GM19035 (cell line): ENCODE measurements at regions not wholly inside any gene's neighbourhood (a gene's known extent, or its start where the extent isn't known, plus 50 kb on each side); places are given as distances from the start of the nearest gene placed in this dataset.

Source experiments
- ATAC-seq: cut with Tn5 transposase; IDR thresholded peaks from one replicate; pipeline ENCODE4 v1.9.1; 2021; ENCODE audit not compliant: unreplicated experiment

GRCh38 chr21:40901691-40902090, 54.7 kb upstream of the DSCAM start:
- no peak for ATAC-seq

- no peak for ATAC-seq
These were observed 55.3 kb upstream of the DSCAM start for GRCh38 chr21:40902299-40902698.

DNA sequence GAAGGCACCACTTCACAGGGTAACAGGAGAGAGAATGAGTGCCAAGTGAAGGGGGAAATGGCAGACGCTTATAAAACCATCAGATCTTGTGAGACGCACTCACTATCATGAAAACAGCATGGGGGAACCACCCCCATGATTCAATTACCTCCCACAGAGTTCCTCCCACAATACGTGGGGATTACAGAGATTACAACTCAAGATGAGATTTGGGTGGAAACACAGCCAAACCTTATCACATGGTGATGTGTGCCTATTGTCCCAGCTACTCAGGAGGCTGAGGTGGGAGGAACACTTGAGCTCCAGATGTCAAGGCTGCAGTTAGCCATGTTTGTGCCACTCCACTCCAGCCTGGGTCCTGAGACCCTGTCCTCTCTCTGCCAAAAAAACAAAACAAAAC, 56.0 kb upstream of the DSCAM start:
- no peak for ATAC-seq

GRCh38 chr21:40905251-40905650, 58.3 kb upstream of the DSCAM start:
- no peak for ATAC-seq

DNA sequence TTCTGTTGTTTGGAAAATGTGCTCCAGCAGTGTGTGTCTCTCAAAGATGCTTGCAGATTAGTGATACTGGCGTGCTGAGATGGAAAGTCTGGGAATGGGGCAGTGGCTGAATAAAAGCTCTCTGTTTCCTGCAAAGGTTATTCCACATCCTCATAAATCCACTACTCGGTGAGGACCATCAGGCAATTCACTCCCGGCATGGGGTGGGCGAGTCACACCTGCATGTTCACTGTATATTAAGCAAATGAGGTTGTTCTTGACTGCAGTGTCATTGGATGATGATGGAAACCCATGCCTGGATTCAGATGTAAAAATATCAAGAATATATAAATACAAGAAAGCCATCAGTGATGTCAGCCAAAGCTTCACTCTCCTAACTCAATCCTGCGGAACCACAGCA, 65.4 kb upstream of the DSCAM start:
- ATAC-seq, result no peak

DNA sequence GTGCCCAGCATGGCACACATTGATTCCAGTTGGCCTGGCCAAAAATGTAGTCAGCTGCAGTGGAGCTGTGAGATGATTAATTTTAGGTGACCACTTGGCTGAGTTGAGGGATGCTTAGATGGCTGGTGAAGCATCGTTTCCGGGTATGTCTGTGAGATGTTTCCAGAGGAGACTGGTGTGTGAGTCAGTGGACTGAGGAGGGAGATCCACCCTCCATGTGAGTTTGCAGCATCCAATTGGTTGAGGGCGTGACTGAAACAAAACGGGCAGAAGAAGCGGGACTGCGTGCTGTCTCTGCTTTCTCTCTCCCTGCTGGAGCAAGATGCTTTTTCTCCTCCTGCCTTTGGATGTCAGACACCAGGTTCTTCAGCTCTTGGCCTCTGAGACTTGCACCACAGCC, 68.2 kb upstream of the DSCAM start:
- no peak for ATAC-seq

GRCh38 chr21:40923407-40923806, 76.4 kb upstream of the DSCAM start:
- ATAC-seq, result no peak

DNA sequence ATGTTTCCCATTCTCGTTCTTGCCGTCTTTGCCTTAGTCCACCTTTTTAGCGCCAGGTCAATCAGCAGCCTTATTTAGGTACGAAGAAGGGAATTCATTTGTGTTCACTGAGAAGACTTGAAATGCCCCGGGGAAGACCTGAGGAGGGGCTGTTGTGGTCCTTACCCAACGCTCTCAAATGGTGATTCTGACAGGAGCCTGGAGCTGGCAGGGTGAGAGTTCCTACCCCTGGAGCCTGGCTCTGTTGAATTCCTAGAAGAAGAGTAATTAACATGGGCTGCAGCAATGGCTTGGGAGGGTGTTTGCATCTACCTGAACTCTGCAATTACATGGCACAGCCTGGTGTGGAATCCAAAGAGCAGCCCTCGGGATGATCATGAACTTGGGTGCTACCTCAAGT, 76.9 kb upstream of the DSCAM start:
- ATAC-seq, result no peak

DNA sequence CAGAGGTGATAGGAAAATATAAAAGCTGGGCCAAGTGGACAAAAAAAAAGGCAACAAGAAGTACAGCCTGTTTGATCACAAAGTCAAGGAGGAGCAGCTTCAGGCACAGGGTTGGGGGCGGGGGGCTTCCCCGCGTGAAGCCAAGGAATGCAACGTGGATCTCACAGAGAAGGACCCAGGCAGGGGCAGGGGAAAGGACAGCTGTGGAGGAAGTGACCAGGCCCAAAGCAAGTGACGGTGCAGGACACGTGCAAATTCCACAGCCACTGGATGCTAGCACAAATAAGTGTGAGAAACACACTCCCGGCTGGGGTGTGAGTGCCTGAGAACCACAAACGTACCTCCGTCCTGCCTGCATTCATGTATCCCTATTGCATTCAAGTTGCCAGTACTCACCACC, 77.7 kb upstream of the DSCAM start:
- no peak for ATAC-seq

GRCh38 chr21:40926238-40926637, 79.3 kb upstream of the DSCAM start:
- no peak for ATAC-seq

DNA sequence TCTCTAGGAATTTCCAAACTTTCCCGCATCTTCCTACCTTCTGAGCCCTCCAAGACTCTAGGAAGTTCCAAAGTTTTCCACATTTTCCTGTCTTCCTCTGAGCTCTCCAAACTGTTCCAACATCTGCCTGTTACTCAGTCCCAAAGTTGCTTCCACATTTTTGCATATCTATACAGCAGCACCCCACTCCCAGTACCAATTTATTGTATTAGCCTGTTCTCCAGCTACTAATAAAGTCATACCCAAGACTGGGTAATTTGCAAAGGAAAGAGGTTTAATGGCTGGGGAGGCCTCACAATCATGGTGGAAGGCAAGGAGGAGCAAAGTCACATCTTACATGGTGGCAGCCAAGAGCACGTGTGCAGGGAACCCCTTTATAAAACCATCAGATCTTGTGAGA, 82.9 kb upstream of the DSCAM start:
- ATAC-seq, result no peak

GRCh38 chr21:40931197-40931596, 84.2 kb upstream of the DSCAM start:
- no peak for ATAC-seq

GRCh38 chr21:40936178-40936577, 89.2 kb upstream of the DSCAM start:
- ATAC-seq, result no peak

GRCh38 chr21:40936771-40937261, 89.9 kb upstream of the DSCAM start:
- ATAC-seq, result no peak

DNA sequence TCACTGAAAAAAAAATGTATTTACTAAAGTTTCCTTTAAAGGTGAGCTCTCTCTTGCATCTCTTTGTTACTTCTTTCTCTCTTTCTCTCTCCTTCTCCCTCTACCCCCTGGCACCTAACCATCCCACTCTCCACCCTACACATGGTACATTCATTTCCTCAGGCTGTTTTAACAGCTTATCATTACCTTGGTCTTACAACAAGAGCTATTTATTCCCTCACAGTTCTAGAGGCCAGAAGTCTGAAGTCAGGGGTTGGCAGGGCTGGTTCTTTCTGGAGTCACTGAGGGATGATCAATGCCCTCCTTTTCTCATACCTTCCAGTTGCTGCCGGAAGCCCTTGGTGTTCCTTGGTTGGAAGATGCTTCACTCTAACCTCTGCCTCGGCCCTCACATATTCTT, 91.1 kb upstream of the DSCAM start:
- no peak for ATAC-seq

DNA sequence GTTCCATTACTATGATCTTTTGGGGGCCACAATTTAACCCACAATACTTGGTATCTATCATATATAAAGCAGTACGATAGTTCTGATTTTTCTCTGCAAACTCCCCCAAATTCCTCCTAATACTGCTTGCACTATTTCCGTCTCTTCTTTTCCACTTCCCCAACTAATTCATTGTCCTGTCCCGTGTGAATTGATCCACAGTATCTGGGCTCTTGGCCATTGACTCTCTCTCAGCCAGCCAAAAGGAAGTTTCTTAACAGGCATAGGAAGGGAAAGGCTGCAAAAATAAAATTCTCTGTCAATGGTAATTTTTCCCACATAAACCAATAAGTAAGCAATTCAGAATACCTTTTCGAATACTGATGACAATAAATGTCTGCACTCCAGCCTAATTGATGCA, 91.7 kb upstream of the DSCAM start:
- no peak for ATAC-seq

GRCh38 chr21:40947713-40948112, 100.8 kb upstream of the DSCAM start:
- no peak for ATAC-seq

DNA sequence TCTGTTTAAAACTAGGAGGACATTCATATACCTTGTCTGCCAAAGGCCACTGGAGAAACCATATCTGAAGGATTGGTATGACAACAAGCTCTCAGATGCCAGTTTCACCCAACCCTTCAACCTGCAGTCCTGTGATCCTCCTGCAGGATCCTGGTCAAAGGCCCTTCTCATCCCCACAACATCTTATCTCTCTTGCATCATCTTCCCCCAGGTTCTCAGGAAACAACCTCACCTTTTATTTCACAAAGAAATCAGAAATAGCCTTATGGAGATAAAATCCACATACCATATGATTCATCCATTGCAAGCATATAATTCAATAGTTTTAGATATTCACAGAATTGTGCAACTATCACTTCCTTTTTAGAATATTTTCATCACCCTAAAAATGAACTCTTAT, 104.0 kb upstream of the DSCAM start:
- ATAC-seq, result no peak

DNA sequence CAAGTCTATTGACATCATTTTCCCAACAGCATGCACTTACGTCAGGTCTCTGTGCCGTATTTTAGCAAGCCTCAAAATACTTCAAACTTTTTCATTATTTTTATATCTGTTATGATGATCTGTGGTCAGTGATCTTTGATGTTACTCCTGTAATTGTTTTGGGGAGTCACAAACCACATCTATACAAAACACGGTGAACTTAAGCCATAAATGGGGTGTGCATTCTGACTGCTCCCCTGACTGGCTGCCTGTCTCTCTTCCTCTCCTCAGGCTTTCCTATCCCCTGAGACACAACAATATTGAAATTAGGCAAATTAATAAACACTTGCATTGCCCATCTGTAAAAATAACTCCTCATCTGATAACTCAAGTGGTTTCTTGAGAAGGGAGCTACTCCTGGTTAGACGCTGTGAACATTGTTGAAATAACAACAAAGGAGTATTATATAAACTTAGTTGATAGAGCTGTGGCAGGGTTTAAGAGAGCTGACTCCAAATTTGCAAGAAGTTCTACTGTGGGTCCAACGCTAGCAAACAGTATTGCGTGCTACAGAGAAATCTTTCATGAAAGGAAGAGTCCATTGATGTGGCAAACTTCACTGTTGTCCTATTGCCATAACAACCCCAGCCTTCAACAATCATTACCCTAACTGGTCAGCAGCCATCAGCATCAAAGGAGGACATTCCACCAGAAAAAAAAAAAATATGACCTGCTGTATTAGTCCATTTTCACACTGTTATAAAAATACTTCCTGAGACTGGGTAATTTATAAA, 105.8 kb upstream of the DSCAM start:
- ATAC-seq, result no peak

DNA sequence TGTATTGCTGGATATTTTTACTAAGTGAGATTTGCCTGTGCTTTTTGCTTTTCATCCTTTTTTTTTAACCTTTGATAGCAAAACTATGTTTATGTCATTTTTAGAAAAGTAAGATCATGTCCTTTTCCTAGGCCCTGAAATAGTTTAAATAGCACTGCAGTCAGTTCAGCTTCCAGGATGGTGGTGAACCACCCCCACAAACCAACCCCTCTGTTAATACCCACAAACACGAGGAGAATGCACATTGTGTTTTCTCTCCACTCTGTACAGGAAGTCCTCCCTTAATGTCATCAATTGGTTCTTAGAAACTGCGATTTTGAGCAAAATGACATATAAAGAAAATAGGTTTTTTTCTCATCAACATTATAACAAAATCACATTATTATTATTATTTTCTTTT, 117.7 kb upstream of the DSCAM start:
- ATAC-seq, result no peak

DNA sequence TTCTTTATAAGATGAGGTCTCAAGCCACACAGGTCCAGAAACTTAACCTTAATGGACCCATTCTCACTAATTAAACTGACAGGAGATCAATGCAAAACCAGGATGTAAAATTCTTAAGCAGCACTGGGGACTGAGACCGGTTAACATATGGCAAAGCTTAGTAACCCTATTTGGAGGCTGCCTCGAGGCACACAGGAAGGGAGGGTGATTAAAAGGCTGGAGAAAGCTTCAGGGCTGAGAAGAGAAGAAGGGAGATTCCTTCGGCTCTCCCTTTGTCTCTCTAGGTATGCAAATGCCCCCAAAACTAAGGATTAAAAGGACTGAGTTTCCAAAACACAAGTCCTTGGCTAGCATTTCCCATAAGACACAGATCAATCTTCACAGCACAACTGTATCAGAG, 120.8 kb upstream of the DSCAM start:
- no peak for ATAC-seq

GRCh38 chr21:40972151-40972550, 125.2 kb upstream of the DSCAM start:
- no peak for ATAC-seq
